GM19467 (cell line): ENCODE measurements at regions not wholly inside any gene's neighbourhood (a gene's known extent, or its start where the extent isn't known, plus 50 kb on each side); places are given as distances from the start of the nearest gene placed in this dataset.
"Not testable (repeated sequence)": the region's sequence is repeated elsewhere in the genome, so short reads cannot be mapped to it uniquely, and the experiment has no call there.

Experiments used
- ATAC-seq: cut with Tn5 transposase; IDR thresholded peaks from one replicate; pipeline ENCODE4 v1.9.1; 2021; ENCODE audit warnings: mild to moderate bottlenecking, moderate library complexity; ENCODE audit not compliant: unreplicated experiment

DNA sequence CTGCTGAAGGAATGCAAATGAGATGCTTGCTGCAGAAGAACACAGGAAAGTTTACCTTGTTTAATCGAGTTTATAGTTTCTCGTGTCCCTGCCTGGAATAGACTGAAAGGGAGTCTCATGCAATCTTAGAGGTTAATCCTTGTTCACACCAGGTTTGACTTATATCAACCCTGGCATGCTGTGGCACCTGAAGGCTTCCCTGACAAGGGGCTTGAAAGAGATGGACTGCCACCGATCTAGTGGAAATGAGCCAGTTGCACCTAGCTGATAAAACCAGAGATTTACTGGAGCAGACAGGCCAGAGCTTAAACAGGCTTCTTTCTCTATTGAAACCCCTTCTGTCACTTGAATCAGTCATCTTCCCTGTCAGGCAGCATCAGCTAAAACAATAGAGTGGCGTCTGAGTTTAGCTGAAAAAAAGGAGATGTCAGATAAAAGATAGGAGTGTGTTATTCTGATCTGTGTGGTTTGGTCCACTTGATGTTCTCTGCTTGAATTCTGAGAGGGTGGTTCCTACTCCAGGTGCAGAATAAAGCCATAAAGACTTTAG, 349.7 kb downstream of the RWDD3 start:
- no peak for ATAC-seq

- no peak for ATAC-seq
Measured at GRCh38 chr1:95584315-95584714, 350.3 kb downstream of the RWDD3 start.

GRCh38 chr1:95604771-95605170, 370.8 kb downstream of the RWDD3 start:
- ATAC-seq = no peak

GRCh38 chr1:95614197-95614596, 380.2 kb downstream of the RWDD3 start:
- ATAC-seq = no peak

DNA sequence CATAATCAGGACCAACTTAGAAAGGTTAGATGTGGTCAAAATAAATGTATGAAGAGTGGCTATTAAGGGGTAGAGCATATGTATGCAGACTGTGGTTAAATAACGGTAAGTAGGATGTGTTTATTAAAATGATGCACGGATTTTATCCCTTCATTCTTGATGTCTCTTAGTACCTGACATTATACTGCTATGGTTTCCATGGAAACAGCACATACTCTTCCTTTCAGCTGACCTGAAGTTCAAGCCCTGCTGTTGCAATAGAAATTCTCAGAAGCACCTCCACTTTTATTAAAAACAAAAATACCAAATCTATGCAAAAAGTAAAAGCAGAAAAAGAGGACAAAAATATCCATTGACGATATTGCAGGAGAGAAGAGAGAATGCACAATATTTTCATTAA, 381.4 kb downstream of the RWDD3 start:
- no peak for ATAC-seq

DNA sequence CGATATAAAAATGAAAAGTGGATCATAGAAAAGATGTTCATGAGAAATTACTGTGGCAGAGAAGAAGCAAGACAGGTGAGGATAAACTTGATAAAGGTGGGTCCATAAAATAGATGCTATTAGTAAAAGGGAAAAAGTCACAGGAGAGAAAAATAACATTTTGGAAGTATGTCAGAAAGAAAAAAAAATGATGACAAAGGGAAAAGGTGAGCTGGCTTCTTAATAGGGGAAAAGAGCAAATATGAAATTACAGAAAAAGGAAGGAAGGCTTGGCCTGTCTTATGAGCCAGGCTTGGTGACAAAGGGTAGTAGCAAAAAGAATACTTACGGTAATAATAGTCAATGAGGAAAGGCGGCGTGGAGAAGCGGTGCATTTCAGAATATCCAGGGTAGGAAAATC, 386.1 kb downstream of the RWDD3 start:
- ATAC-seq = no peak

DNA sequence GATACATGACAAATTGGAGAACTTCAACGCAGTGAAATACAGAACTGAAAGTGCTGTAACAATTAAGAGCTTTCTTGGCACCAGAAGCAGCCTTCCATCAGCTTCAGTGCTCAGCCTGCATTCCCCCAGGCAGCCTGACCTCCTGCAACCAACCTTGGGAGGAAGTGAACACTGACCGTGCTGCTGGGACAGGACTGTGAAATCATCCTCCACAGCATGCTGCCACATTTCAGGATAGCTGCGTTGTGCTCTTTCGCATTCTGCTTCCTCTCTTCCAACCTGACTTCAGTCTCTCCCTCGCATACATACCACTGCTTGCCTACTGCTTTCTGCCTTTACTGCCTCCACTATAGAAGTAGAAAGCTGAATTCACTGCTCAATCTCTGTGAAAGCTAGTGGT, 388.6 kb downstream of the RWDD3 start:
- no peak for ATAC-seq

DNA sequence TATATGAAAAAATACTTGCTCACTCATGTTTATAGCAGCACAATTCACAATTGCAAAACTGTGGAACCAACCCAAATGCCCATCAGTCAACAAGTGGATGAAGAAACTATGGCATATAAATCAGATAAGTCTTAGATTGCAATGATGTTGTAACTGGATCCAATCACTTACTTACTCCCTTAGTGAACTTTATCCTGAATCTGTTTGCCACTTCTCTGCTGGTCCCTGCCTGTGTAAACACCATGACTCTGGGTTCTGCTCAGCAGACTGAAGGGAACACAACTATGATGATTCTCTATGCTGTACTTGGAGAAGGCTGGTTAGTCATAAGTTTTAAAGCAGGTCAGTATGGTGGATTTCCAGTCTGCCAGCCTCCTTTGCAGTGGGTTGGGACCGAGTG, 391.2 kb downstream of the RWDD3 start:
- no peak for ATAC-seq

GRCh38 chr1:95627244-95627643, 393.2 kb downstream of the RWDD3 start:
- ATAC-seq = no peak

DNA sequence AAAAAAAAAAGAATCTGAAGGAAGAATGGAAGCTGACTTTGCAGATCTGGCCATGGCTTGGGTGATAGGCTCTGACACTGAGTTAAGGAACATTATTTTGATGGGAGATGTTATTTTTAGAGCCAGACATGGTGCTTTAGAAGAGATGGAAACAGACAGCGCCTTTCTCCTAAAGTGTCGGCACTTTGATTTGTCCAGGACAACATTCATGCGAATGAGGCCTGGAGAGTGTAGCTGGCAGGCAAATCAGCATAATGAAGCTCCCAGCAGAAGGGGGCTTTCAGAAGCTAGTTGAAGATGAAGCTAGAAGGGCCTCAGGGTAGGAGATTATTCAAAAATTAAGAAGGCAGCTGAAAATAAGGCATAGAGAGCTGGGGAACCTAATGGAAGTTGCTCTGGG, 397.7 kb downstream of the RWDD3 start:
- ATAC-seq = no peak

DNA sequence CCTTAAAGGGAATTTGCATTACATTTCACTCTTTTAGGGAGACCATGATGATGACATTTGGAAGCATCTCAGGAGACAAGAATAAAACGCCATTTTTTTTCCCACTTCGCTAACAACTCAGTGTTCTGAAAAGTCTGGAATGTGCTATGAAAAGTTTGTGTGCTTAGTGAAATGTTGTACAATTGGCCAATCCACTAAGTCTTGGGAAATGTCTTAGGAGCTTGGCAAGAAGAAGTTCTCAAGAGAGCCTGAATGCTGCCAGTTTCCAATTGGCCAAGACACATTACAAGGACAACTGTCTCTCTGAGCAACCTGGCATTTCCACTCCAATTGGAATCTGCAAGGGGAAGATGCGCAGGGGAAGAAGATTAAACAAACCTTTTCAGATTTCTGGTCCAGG, 401.8 kb downstream of the RWDD3 start:
- ATAC-seq = no peak

DNA sequence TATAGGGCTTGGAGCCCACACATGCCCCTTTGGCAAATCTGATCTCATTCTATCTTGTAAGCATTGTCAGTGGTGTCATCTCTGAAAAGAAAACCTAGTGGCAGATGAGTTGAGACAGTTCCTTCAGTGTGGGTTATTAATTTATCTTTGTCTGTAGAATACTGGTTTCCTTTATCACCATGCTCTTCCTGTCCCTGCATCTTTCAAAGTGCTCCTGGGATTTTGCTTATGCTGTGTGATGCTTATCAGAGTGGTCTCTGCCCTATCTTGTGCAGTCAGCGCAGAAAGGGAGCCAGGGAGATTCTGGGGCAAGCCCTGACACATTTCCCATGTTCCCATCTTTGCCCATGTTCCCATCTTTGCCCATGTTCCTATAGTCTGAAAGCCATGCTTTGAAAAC, 402.9 kb downstream of the RWDD3 start:
- no peak for ATAC-seq

- ATAC-seq = no peak
Measured at GRCh38 chr1:95640746-95641145, 406.7 kb downstream of the RWDD3 start.

DNA sequence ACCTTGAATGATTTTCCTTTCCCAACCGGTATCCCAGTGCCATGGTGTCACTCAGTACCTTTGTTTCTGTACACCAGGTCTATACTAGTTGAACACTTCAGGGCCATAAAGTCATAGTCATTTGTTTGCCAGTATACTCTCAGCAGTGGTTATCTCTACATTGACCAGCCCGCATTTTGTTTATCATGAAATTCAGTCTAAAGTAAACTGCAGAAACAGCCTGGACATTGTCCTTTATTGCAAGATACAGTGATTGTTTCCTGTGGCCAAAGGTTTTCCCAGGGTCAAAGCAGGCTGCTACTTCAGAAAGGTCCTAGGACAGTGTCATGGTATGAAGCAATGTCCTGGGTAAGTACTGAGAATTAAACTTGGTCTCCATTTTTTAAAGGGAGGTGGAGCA, 407.4 kb downstream of the RWDD3 start:
- no peak for ATAC-seq

GRCh38 chr1:95642035-95642434, 408.0 kb downstream of the RWDD3 start:
- no peak for ATAC-seq

DNA sequence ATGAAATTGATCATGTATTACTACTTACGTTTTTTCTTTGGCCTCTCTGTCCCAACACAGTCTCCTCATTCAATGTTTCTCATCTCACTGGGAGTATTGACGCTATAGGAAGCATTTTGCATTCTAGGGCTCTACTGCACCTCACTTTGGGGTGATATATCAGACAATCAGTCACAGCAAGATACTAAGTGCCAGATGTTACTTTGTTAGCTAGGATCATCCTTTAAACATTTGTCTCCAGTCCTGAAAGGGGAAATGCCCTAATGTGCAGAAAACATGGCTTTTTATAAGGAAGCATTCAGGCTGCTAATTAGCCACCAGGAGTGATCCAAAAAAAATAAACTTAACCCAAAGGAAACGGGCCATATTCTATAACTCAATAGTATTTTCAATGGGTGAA, 409.1 kb downstream of the RWDD3 start:
- no peak for ATAC-seq

GRCh38 chr1:95645126-95645525, 411.1 kb downstream of the RWDD3 start:
- not testable (repeated sequence) for ATAC-seq

DNA sequence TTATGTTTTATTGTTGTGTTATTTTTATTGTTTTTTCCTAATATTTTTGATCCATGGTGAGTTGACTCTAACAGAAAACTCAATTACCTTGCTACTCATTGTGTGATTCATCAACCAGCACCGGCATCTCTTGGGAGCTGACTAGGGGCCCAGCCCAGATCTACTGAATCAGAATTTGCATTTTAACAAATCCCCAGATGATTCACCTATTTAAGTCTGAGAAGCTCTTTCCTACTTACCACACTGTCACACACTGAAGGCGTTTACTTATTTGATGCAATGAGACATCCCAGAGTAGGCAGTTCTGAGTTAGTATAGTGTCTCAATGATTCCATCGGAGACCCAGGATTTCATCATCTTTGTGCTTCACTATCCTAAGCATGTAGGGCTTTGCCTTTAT, 416.6 kb downstream of the RWDD3 start:
- ATAC-seq = no peak

- ATAC-seq = no peak
Measured at GRCh38 chr1:95652423-95652965, 418.5 kb downstream of the RWDD3 start.

DNA sequence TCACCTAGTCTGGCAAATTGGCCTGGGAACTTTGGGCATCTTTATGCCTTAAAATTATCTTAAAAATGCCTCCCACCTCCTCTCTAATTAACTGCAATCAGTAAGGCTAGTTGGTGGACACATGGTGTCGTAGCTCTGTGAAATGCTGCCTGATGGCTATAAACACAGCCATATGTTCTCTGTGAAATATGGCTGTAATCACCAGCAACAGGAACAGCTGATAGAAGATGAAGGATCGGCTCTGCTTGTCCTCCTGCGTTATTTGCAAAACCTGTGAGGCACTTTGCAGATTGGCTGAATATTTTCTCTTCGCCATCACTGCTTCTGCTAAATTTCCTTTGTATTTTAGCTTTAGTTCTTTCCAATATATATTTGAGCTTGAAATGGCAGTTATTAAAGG, 419.6 kb downstream of the RWDD3 start:
- ATAC-seq = no peak

- ATAC-seq = no peak
Measured at GRCh38 chr1:95655321-95656020, 421.5 kb downstream of the RWDD3 start.

DNA sequence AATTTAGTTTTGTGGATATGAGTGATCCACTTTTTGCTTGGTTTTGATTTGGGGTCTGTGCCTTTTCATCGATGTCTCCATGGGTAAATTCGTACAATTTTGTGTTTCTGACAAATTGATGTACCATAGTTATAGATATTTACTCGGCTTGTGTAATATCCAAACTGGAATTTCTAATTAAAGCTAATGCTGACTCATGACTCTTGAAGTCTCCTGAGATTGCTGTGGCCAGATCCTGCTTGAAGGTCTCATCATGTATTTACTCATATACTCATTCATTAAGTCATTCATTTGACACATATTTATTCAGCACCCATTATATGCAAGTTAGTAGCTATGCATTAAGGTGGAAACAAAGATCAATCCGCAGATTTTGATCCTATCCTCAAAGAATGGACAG, 423.2 kb downstream of the RWDD3 start:
- no peak for ATAC-seq

- ATAC-seq = no peak
Measured at GRCh38 chr1:95659166-95659565, 425.2 kb downstream of the RWDD3 start.
